ENCODE measurements at regions not wholly inside any gene's neighbourhood (a gene's known extent, or its start where the extent isn't known, plus 50 kb on each side); places are given as distances from the start of the nearest gene placed in this dataset.

GRCh38 chr7:114112806-114113205 is 194.0 kb upstream of the PPP1R3A start:
- TF ChIP-seq CTCF (IDR thresholded peaks at IDR 0.05) (no peak), POLR2A (IDR thresholded peaks at IDR 0.05) (no peak)
